ENCODE measurements at regions not wholly inside any gene's neighbourhood (a gene's known extent, or its start where the extent isn't known, plus 50 kb on each side); places are given as distances from the start of the nearest gene placed in this dataset.

DNA sequence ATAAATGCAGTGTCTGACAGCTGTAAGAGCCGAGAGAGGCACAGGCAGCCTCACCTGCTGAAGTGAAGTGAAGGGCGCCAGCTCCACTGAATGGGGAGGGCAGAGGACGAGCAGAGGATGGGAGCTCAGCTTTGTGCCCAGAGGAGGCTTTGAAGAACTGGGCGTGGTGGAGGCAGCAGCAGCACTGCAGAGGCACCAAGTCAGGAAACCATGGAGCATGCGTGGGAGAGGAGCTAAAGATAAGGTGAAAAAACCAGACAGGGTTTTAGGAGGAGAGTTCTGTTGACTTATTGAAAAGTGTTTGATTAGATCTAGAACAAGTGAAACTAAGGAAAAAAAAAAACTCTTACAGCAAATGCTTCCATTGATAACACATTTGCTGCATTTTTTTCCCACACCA, 216.4 kb downstream of the CXCL12 start:
- Histone ChIP-seq H4K20me1 (ENCODE audit: insufficient read depth, low read length, poor library complexity, severe bottlenecking) (no peaks in the 10 kb centered on the region), H3K27me3 (ENCODE audit: insufficient read depth, low read length, poor library complexity, severe bottlenecking) (no peaks in the 10 kb centered on the region), H3F3A (ENCODE audit: low read depth) (no peaks in the 10 kb centered on the region), H3K9me3 (ENCODE audit: insufficient read depth, low read depth, low read length) (no peaks in the 10 kb centered on the region), H3K4me2 (ENCODE audit: low read depth, low read length, poor library complexity, severe bottlenecking) (no peak overlapping the region), H3K4me1 (ENCODE audit: insufficient read depth, low read length, poor library complexity, severe bottlenecking) (no peaks in the 10 kb centered on the region), H3K79me2 (ENCODE audit: insufficient read depth, low read length) (no peaks in the 10 kb centered on the region), H2AFZ (ENCODE audit: low read length) (no peak overlapping the region), H3K4me3 (ENCODE audit: low read length, poor library complexity, severe bottlenecking) (no peak overlapping the region), H3K9me2 (replicated peaks; ENCODE audit: low read depth, low read length) (no peaks in the 10 kb centered on the region), H3K36me3 (ENCODE audit: insufficient read depth, low read length) (no peaks in the 10 kb centered on the region), H3K9ac (ENCODE audit: low read depth, low read length, poor library complexity, severe bottlenecking) (no peak overlapping the region)
- TF ChIP-seq, protein P1, sequence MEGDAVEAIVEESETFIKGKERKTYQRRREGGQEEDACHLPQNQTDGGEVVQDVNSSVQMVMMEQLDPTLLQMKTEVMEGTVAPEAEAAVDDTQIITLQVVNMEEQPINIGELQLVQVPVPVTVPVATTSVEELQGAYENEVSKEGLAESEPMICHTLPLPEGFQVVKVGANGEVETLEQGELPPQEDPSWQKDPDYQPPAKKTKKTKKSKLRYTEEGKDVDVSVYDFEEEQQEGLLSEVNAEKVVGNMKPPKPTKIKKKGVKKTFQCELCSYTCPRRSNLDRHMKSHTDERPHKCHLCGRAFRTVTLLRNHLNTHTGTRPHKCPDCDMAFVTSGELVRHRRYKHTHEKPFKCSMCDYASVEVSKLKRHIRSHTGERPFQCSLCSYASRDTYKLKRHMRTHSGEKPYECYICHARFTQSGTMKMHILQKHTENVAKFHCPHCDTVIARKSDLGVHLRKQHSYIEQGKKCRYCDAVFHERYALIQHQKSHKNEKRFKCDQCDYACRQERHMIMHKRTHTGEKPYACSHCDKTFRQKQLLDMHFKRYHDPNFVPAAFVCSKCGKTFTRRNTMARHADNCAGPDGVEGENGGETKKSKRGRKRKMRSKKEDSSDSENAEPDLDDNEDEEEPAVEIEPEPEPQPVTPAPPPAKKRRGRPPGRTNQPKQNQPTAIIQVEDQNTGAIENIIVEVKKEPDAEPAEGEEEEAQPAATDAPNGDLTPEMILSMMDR (conservative IDR thresholded peaks at IDR 0.05; ENCODE audit: low read length) = no peak
- TF ChIP-seq EZH2phosphoT487 (IDR thresholded peaks at IDR 0.05; ENCODE audit: borderline replicate concordance) = no peak

DNA sequence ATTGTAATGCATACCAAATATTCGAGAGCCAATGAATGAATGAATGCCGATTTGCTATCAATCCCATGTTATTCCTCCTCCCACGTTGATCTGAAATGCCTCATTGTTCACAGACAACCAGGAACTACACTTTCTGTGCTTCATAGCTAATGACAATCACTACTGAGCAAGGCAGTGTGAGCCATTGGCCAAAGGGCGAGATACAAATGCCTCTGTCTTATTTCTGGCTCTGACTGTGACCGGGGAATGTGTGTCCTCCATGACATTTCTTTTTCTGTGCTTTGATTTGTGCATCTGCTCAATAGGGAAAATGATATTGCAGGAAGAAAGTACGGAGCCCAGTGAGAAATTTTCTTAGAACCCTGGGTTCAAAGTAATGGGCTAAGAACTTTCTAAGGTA, 217.1 kb downstream of the CXCL12 start:
- Histone ChIP-seq H3K79me2 (ENCODE audit: insufficient read depth, low read length) (no peaks in the 10 kb centered on the region), H3K9ac (ENCODE audit: low read depth, low read length, poor library complexity, severe bottlenecking) (no peak overlapping the region), H3K9me2 (replicated peaks; ENCODE audit: low read depth, low read length) (no peaks in the 10 kb centered on the region), H3F3A (ENCODE audit: low read depth) (no peaks in the 10 kb centered on the region), H3K4me2 (ENCODE audit: low read depth, low read length, poor library complexity, severe bottlenecking) (no peak overlapping the region), H3K27me3 (ENCODE audit: insufficient read depth, low read length, poor library complexity, severe bottlenecking) (no peaks in the 10 kb centered on the region), H3K4me3 (ENCODE audit: low read length, poor library complexity, severe bottlenecking) (no peak overlapping the region), H3K4me1 (ENCODE audit: insufficient read depth, low read length, poor library complexity, severe bottlenecking) (no peaks in the 10 kb centered on the region), H3K36me3 (ENCODE audit: insufficient read depth, low read length) (no peaks in the 10 kb centered on the region), H2AFZ (ENCODE audit: low read length) (no peak overlapping the region), H4K20me1 (ENCODE audit: insufficient read depth, low read length, poor library complexity, severe bottlenecking) (no peaks in the 10 kb centered on the region), H3K9me3 (ENCODE audit: insufficient read depth, low read depth, low read length) (no peaks in the 10 kb centered on the region)
- no peak for TF ChIP-seq EZH2phosphoT487 (IDR thresholded peaks at IDR 0.05; ENCODE audit: borderline replicate concordance)
- TF ChIP-seq, protein P1 (conservative IDR thresholded peaks at IDR 0.05; ENCODE audit: low read length) = no peak

DNA sequence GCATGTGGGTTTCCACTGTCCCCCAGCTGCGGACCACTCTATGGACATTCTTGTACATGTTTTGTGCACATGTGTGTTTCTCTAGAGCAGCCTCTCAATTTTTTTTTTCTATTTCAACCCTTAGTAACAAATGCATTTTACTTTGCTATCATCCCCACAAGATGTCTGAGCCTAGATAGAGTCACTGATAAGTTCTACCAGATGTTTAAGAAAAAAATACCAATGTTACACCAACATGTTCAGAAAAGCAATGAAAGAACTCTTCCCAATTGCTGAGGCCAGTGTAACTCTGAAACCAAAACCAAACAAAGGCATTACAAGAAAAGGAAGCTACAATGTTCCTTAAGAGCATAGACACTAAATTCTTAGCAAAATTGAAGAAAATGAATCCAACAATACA, 218.5 kb downstream of the CXCL12 start:
- Histone ChIP-seq H3K4me3 (ENCODE audit: low read length, poor library complexity, severe bottlenecking) (no peak overlapping the region), H2AFZ (ENCODE audit: low read length) (no peak overlapping the region), H3K9me2 (replicated peaks; ENCODE audit: low read depth, low read length) (no peaks in the 10 kb centered on the region), H3K4me1 (ENCODE audit: insufficient read depth, low read length, poor library complexity, severe bottlenecking) (no peaks in the 10 kb centered on the region), H3F3A (ENCODE audit: low read depth) (no peaks in the 10 kb centered on the region), H3K9ac (ENCODE audit: low read depth, low read length, poor library complexity, severe bottlenecking) (no peak overlapping the region), H3K9me3 (ENCODE audit: insufficient read depth, low read depth, low read length) (no peaks in the 10 kb centered on the region), H3K27me3 (ENCODE audit: insufficient read depth, low read length, poor library complexity, severe bottlenecking) (no peaks in the 10 kb centered on the region), H3K4me2 (ENCODE audit: low read depth, low read length, poor library complexity, severe bottlenecking) (no peak overlapping the region), H3K36me3 (ENCODE audit: insufficient read depth, low read length) (no peaks in the 10 kb centered on the region), H3K79me2 (ENCODE audit: insufficient read depth, low read length) (no peaks in the 10 kb centered on the region), H4K20me1 (ENCODE audit: insufficient read depth, low read length, poor library complexity, severe bottlenecking) (no peaks in the 10 kb centered on the region)
- TF ChIP-seq, protein P1 (conservative IDR thresholded peaks at IDR 0.05; ENCODE audit: low read length) = no peak
- no peak for TF ChIP-seq EZH2phosphoT487 (IDR thresholded peaks at IDR 0.05; ENCODE audit: borderline replicate concordance)
